ENCODE measurements at regions not wholly inside any gene's neighbourhood (a gene's known extent, or its start where the extent isn't known, plus 50 kb on each side); places are given as distances from the start of the nearest gene placed in this dataset.
A peak's percentile ranks its signal among the peaks of the same experiment; 100 is the strongest.

DNA sequence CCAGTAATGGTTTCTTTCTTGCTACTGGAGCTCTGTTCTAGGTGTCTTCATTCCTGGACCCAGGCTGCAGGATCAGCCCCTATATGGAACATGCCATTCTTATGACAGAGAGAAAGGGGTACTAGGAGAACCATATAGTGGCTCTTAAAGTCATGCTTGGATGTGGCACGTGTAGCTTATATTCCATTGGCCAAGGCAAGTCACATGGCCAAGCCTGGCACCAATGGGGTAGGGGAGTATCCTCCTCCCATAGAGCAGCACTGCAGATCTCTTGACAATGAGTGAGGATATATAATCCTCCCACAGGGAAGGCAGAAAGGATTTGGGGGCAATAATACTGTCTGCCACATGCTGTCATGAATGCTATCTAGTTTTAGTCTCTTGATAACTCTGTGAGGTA is 193.3 kb downstream of the PALM2AKAP2 start:
- ChIA-PET POLR2A (interaction anchor here (0.6 to 1.8 kb wide), 3 partner anchors 69 to 1659 kb away, joined by 3 to 4 read pairs (median 3); no protein-coding TSS in a partner anchor), CTCF (interaction anchor here (0.7 to 10.7 kb wide), 2 partner anchors 66 to 179 kb away, joined by 3 to 102 read pairs; no protein-coding TSS in a partner anchor), SMC1A (ENCODE audit: uncharacterized antibody, unreplicated experiment) (interaction anchor here (0.8 to 12.1 kb wide), 10 partner anchors 7 to 175 kb away, joined by 3 to 254 read pairs (median 4); no protein-coding TSS in a partner anchor), RAD21 (ENCODE audit: unreplicated experiment) (interaction anchor here (0.7 to 1.1 kb wide), 10 partner anchors 9 to 175 kb away, joined by 3 to 4 read pairs (median 3); no protein-coding TSS in a partner anchor)
- intact Hi-C loops (cut with micrococcal nuclease; ENCODE audit: unreplicated experiment) (loop anchor here (5.0 kb wide), 1 partner anchor 561 kb away; no protein-coding TSS in a partner anchor), in situ Hi-C loops (cut with MboI) (loop anchor here (5.0 kb wide), 2 partner anchors 56 to 179 kb away; no protein-coding TSS in a partner anchor)
- BruUV-seq (replicated peaks) = no TSS peak
- Histone ChIP-seq H3K27me3 (replicated peaks in 1 of 2; ENCODE audit: control insufficient read depth in 2 of 2, insufficient read depth in 2 of 2, low read length in 1 of 2) (no peaks in the 10 kb centered on the region), H2AFZ (ENCODE audit: control insufficient read depth, low read depth, low read length) (no peak overlapping the region), H3K4me3 (no peak overlapping the region), H3K4me2 (ENCODE audit: control insufficient read depth, insufficient read depth) (peak overlapping the region; percentile 80), H3K36me3 (ENCODE audit: control insufficient read depth in 2 of 2, insufficient read depth in 2 of 2, low read length in 1 of 2) (no peaks in the 10 kb centered on the region), H3K9me3 (replicated peaks; ENCODE audit: control insufficient read depth, insufficient read depth, low read length) (no peaks in the 10 kb centered on the region), H3K79me2 (ENCODE audit: control insufficient read depth, insufficient read depth, low read length) (peaks cover 2% of the 10 kb centered on the region; the same call in 1 of the 2 replicates), H3K4me1 (ENCODE audit: control insufficient read depth, insufficient read depth, low read length) (peaks cover 78% of the 10 kb centered on the region), H3K9ac (ENCODE audit: control insufficient read depth, insufficient read depth, low read length) (no peak overlapping the region; the same call in 1 of the 2 replicates), H4K20me1 (ENCODE audit: control insufficient read depth, insufficient read depth) (no peaks in the 10 kb centered on the region), H3K27ac (ENCODE audit: control insufficient read depth, insufficient read depth) (peak overlapping the region; percentile 92)
- WGBS (ENCODE audit: insufficient coverage, insufficient replicate concordance, low lambda C conversion rate, missing lambda C conversion rate) = 100% methylated on average over 1 of the region's 1 CpG
- ATAC-seq (peak; percentile 7), DNase-seq (ENCODE audit: low read depth, low spot score) (no peak), FAIRE-seq (no peak)
- TF ChIP-seq, protein P1, sequence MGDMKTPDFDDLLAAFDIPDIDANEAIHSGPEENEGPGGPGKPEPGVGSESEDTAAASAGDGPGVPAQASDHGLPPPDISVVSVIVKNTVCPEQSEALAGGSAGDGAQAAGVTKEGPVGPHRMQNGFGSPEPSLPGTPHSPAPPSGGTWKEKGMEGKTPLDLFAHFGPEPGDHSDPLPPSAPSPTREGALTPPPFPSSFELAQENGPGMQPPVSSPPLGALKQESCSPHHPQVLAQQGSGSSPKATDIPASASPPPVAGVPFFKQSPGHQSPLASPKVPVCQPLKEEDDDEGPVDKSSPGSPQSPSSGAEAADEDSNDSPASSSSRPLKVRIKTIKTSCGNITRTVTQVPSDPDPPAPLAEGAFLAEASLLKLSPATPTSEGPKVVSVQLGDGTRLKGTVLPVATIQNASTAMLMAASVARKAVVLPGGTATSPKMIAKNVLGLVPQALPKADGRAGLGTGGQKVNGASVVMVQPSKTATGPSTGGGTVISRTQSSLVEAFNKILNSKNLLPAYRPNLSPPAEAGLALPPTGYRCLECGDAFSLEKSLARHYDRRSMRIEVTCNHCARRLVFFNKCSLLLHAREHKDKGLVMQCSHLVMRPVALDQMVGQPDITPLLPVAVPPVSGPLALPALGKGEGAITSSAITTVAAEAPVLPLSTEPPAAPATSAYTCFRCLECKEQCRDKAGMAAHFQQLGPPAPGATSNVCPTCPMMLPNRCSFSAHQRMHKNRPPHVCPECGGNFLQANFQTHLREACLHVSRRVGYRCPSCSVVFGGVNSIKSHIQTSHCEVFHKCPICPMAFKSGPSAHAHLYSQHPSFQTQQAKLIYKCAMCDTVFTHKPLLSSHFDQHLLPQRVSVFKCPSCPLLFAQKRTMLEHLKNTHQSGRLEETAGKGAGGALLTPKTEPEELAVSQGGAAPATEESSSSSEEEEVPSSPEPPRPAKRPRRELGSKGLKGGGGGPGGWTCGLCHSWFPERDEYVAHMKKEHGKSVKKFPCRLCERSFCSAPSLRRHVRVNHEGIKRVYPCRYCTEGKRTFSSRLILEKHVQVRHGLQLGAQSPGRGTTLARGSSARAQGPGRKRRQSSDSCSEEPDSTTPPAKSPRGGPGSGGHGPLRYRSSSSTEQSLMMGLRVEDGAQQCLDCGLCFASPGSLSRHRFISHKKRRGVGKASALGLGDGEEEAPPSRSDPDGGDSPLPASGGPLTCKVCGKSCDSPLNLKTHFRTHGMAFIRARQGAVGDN (IDR thresholded peaks at IDR 0.05) = peak; percentile 24; the same call in 1 of the 2 replicates
- TF ChIP-seq SPI1 (IDR thresholded peaks at IDR 0.05; ENCODE audit: borderline replicate concordance, insufficient read depth, low read depth, low read length) (no peak), RAD51 (IDR thresholded peaks at IDR 0.05) (peak; percentile 64; the same call in 1 of the 2 replicates), BRCA1 (IDR thresholded peaks at IDR 0.05; ENCODE audit: low read depth, low read length) (0 out of 2 replicates have a peak, but pooled peaks have one; percentile 18), ZNF24 (IDR thresholded peaks at IDR 0.05) (no peak), HCFC1 (IDR thresholded peaks at IDR 0.05; ENCODE audit: low read length) (no peak), EGR1 (IDR thresholded peaks at IDR 0.05; ENCODE audit: borderline replicate concordance in 1 of 2, low read depth in 2 of 2, low read length in 2 of 2) (no peak), NFYB (IDR thresholded peaks at IDR 0.05; ENCODE audit: insufficient read depth, low read depth, low read length) (0 out of 2 replicates have a peak, but pooled peaks have one; percentile 27), SREBF2 (IDR thresholded peaks at IDR 0.05; ENCODE audit: low read length) (no peak), WRNIP1 (IDR thresholded peaks at IDR 0.05; ENCODE audit: borderline replicate concordance, low read depth, low read length) (no peak)
- TF ChIP-seq, protein P2, sequence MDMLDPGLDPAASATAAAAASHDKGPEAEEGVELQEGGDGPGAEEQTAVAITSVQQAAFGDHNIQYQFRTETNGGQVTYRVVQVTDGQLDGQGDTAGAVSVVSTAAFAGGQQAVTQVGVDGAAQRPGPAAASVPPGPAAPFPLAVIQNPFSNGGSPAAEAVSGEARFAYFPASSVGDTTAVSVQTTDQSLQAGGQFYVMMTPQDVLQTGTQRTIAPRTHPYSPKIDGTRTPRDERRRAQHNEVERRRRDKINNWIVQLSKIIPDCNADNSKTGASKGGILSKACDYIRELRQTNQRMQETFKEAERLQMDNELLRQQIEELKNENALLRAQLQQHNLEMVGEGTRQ (IDR thresholded peaks at IDR 0.05; ENCODE audit: borderline replicate concordance, low read depth, low read length) = peak; percentile 33; the same call in 1 of the 2 replicates
- TF ChIP-seq, protein P3, sequence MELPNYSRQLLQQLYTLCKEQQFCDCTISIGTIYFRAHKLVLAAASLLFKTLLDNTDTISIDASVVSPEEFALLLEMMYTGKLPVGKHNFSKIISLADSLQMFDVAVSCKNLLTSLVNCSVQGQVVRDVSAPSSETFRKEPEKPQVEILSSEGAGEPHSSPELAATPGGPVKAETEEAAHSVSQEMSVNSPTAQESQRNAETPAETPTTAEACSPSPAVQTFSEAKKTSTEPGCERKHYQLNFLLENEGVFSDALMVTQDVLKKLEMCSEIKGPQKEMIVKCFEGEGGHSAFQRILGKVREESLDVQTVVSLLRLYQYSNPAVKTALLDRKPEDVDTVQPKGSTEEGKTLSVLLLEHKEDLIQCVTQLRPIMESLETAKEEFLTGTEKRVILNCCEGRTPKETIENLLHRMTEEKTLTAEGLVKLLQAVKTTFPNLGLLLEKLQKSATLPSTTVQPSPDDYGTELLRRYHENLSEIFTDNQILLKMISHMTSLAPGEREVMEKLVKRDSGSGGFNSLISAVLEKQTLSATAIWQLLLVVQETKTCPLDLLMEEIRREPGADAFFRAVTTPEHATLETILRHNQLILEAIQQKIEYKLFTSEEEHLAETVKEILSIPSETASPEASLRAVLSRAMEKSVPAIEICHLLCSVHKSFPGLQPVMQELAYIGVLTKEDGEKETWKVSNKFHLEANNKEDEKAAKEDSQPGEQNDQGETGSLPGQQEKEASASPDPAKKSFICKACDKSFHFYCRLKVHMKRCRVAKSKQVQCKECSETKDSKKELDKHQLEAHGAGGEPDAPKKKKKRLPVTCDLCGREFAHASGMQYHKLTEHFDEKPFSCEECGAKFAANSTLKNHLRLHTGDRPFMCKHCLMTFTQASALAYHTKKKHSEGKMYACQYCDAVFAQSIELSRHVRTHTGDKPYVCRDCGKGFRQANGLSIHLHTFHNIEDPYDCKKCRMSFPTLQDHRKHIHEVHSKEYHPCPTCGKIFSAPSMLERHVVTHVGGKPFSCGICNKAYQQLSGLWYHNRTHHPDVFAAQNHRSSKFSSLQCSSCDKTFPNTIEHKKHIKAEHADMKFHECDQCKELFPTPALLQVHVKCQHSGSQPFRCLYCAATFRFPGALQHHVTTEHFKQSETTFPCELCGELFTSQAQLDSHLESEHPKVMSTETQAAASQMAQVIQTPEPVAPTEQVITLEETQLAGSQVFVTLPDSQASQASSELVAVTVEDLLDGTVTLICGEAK (IDR thresholded peaks at IDR 0.05; ENCODE audit: borderline replicate concordance) = no peak
- TF ChIP-seq, protein P4, sequence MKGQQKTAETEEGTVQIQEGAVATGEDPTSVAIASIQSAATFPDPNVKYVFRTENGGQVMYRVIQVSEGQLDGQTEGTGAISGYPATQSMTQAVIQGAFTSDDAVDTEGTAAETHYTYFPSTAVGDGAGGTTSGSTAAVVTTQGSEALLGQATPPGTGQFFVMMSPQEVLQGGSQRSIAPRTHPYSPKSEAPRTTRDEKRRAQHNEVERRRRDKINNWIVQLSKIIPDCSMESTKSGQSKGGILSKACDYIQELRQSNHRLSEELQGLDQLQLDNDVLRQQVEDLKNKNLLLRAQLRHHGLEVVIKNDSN (IDR thresholded peaks at IDR 0.05; ENCODE audit: borderline replicate concordance, extremely low read length, insufficient read depth, low read depth, low read length) = peak; percentile 72
